Vagina (tissue), 2 donors: ENCODE measurements at regions not wholly inside any gene's neighbourhood (a gene's known extent, or its start where the extent isn't known, plus 50 kb on each side); places are given as distances from the start of the nearest gene placed in this dataset.

ENCODE experiments used
- DNase-seq, 2 donors: peaks; one replicate each; pipeline ENCODE4 v3.0.0-alpha.2; 2017; ENCODE audit errors: extremely low spot score in 2 of 2
- H3K27ac ChIP-seq: fragments of 200-600 bp; sonication (generic); one replicate; pipeline ENCODE4 v1.5.1; 2019
- H3K27me3 ChIP-seq: fragments of 200-600 bp; sonication (generic); one replicate; pipeline ENCODE4 v1.5.1; 2019
- H3K36me3 ChIP-seq, 2 donors: fragments of 200-600 bp; sonication (generic); one replicate each; pipeline ENCODE4 v1.5.1; 2017 to 2019
- H3K4me1 ChIP-seq: fragments of 200-600 bp; sonication (generic); one replicate; pipeline ENCODE4 v1.5.1; 2019
- H3K4me3 ChIP-seq, 2 donors: fragments of 200-600 bp; sonication (generic); 1 replicate in 1 of 2; 2 replicates in 1 of 2; pipeline ENCODE4 v1.5.1; 2016 to 2019
- H3K9me3 ChIP-seq: fragments of 200-600 bp; sonication (generic); one replicate; pipeline ENCODE4 v1.5.1; 2019
- CTCF ChIP-seq, 3 experiments: fragments of 450-650 bp in 2 of 3; fragments of 200-600 bp in 1 of 3; sonication (generic) in 1 of 3; IDR thresholded peaks; one replicate each; pipeline ENCODE4 v1.5.1; 2017 to 2019; ENCODE audit warnings: antibody characterized with exemption in 3 of 3, mild to moderate bottlenecking in 2 of 3, moderate library complexity in 2 of 3
- POLR2A ChIP-seq, 2 donors: fragments of 450-650 bp; IDR thresholded peaks; one replicate each; pipeline ENCODE4 v1.6.1; 2017; ENCODE audit warnings: antibody characterized with exemption in 2 of 2, mild to moderate bottlenecking in 2 of 2, moderate library complexity in 2 of 2
- POLR2AphosphoS5 ChIP-seq, 2 donors: sonication (generic); formaldehyde crosslinking; IDR thresholded peaks; one replicate each; pipeline ENCODE4 v1.9.0; 2017; ENCODE audit warnings: antibody characterized with exemption in 2 of 2, mild to moderate bottlenecking in 2 of 2, low read depth in 1 of 2; ENCODE audit not compliant: insufficient read depth in 1 of 2
- intact Hi-C: fragments of 100-400 bp; cut with DNase I; formaldehyde crosslinking; loops from one replicate; pipeline ENCODE4 v1.15.1; 2023

- DNase-seq: no peak
- Histone ChIP-seq H3K27ac (no peak overlapping the region), H3K4me3 (no peak overlapping the region), H3K4me1 (no peaks in the 10 kb centered on the region), H3K27me3 (no peaks in the 10 kb centered on the region), H3K9me3 (no peaks in the 10 kb centered on the region), H3K36me3 (no peaks in the 10 kb centered on the region)
- intact Hi-C loops: no loop called here
- TF ChIP-seq POLR2A (IDR thresholded peaks at IDR 0.05) (no peak), POLR2AphosphoS5 (IDR thresholded peaks at IDR 0.05; ENCODE audit: insufficient read depth in 1 of 2, low read depth in 1 of 2) (no peak), CTCF (IDR thresholded peaks at IDR 0.05) (no peak)
Measured at GRCh38 chr9:74220327-74220726, 276.8 kb upstream of the RORB start.

DNA sequence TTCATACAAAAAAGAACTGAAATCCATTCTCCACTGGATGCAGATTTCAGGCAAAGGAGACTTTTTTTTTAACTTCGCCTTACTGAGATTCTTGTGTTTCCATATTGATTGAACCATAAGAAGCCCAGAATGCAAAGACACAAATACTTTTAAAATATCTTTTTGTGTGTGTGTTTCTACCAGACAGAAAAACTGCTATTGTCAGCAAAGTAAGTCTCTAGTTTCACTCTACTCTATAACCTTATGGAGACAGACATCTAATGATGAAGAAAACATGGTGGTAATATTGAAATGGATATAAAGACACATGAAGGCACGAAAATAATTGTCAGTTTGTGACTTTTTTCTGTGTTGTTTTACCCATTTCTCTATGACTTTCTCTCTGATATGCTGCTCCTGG is 260.3 kb upstream of the RORB start:
- intact Hi-C loops: no loop called here
- Histone ChIP-seq H3K9me3 (no peaks in the 10 kb centered on the region), H3K4me1 (no peaks in the 10 kb centered on the region), H3K4me3 (no peak overlapping the region), H3K27me3 (no peaks in the 10 kb centered on the region), H3K27ac (no peak overlapping the region), H3K36me3 (no peaks in the 10 kb centered on the region)
- TF ChIP-seq CTCF (IDR thresholded peaks at IDR 0.05) (no peak), POLR2A (IDR thresholded peaks at IDR 0.05) (no peak), POLR2AphosphoS5 (IDR thresholded peaks at IDR 0.05; ENCODE audit: insufficient read depth in 1 of 2, low read depth in 1 of 2) (no peak)
- no peak for DNase-seq

DNA sequence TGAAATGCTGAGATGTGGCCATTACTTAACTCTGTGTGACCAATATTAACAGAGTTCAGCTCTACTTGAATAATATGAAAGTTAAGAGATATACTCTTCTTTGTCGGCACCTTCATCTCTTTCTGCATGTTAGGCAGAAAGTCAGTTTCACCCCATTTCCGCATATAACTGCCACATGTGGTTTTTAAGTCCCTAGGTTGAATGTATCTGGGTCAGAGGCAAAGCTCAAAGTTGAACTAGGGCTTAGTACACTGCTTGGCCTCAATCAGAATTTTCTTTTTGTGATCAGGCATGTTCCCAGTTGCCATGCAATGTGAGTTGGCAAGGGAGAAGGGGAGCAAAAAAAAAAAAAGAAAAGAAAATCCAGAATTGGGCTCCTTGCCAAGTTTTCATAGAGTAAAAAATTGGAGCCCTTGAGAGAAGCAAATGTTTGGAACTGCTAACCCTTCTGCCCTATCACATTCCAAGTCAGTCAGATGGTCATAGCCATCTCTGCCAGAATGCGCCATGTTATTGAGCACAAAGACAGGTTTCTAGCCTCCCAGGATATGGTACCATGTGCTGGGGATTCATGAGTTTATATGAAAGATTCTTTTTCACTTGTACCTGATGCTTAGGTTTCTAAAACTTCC is 251.2 kb upstream of the RORB start:
- no peaks in the 10 kb centered on the region for H3K4me1 ChIP-seq
- intact Hi-C loops: no loop called here
- no peak overlapping the region for H3K27ac ChIP-seq
- TF ChIP-seq POLR2AphosphoS5 (IDR thresholded peaks at IDR 0.05; ENCODE audit: insufficient read depth in 1 of 2, low read depth in 1 of 2) (no peak), POLR2A (IDR thresholded peaks at IDR 0.05) (no peak), CTCF (IDR thresholded peaks at IDR 0.05) (no peak)
- H3K27me3 ChIP-seq: no peaks in the 10 kb centered on the region
- no peak overlapping the region for H3K4me3 ChIP-seq
- DNase-seq: no peak
- H3K9me3 ChIP-seq: no peaks in the 10 kb centered on the region
- H3K36me3 ChIP-seq: no peaks in the 10 kb centered on the region

- Histone ChIP-seq H3K27ac (no peak overlapping the region), H3K4me3 (no peak overlapping the region), H3K36me3 (no peaks in the 10 kb centered on the region), H3K27me3 (no peaks in the 10 kb centered on the region), H3K9me3 (no peaks in the 10 kb centered on the region), H3K4me1 (no peaks in the 10 kb centered on the region)
- intact Hi-C loops: no loop called here
- no peak for DNase-seq
- no peak for TF ChIP-seq POLR2AphosphoS5 (IDR thresholded peaks at IDR 0.05; ENCODE audit: insufficient read depth in 1 of 2, low read depth in 1 of 2)
Measured at GRCh38 chr9:74255489-74255984, 241.6 kb upstream of the RORB start.

DNA sequence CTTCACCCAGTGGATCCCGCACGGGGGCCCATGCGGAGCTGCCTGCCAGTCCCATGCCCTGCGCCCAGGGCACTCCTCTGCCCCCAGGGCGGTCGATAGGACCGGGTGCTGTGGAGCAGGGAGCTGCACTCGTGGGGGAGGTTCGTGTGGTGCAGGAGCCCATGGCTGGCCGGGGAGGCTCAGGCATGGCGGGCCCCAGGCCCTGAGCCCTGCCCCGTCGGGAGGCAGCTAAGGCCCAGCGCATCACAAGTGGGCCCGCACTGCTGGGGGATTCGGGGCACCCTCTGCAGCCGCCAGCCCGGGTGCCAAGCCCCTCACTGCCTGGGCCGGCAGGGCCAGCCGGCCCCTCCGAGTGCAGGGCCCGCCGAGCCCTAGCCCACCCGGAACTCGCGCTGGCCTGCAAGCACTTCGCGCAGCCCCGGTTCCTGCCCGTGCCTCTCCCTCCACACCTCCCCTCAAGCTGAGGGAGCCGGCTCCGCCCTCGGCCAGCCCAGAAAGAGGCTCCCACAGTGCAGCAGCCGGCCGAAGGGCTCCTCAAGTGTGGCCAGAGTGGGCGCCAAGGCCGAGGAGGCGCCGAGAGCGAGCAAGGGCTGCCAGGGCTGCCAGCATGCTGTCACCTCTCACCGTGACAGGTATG is 221.1 kb upstream of the RORB start:
- intact Hi-C loops: no loop called here
- no peaks in the 10 kb centered on the region for H3K9me3 ChIP-seq
- H3K4me1 ChIP-seq: no peaks in the 10 kb centered on the region

More for the DNA sequence above, 221.1 kb upstream of the RORB start:
- no peak overlapping the region for H3K4me3 ChIP-seq
- no peaks in the 10 kb centered on the region for H3K36me3 ChIP-seq
- no peak overlapping the region for H3K27ac ChIP-seq
- TF ChIP-seq CTCF (IDR thresholded peaks at IDR 0.05) (no peak), POLR2AphosphoS5 (IDR thresholded peaks at IDR 0.05; ENCODE audit: insufficient read depth in 1 of 2, low read depth in 1 of 2) (no peak), POLR2A (IDR thresholded peaks at IDR 0.05) (no peak)
- H3K27me3 ChIP-seq: no peaks in the 10 kb centered on the region
- no peak for DNase-seq
